HepG2 (cell line): ENCODE measurements at regions not wholly inside any gene's neighbourhood (a gene's known extent, or its start where the extent isn't known, plus 50 kb on each side); places are given as distances from the start of the nearest gene placed in this dataset.

Source experiments
- MAF1 ChIP-seq: sonication (generic); formaldehyde crosslinking; IDR thresholded peaks from 2 replicates; pipeline ENCODE4 v1.5.0; 2020; ENCODE audit warnings: missing genetic modification reagents, borderline replicate concordance
- NFIB ChIP-seq: sonication (generic); formaldehyde crosslinking; IDR thresholded peaks from 2 replicates; pipeline ENCODE4 v1.9.0; 2021; ENCODE audit warnings: missing genetic modification reagents, mild to moderate bottlenecking, borderline replicate concordance
- NR3C1 ChIP-seq: sonication (generic); formaldehyde crosslinking; IDR thresholded peaks from 2 replicates; pipeline ENCODE4 v1.4.0; 2020; ENCODE audit warnings: missing genetic modification reagents
- TBP ChIP-seq: sonication (generic); formaldehyde crosslinking; IDR thresholded peaks from 2 replicates; pipeline ENCODE4 v1.5.0; 2020; ENCODE audit warnings: missing genetic modification reagents
- ZNF607 ChIP-seq: sonication (generic); formaldehyde crosslinking; IDR thresholded peaks from 2 replicates; pipeline ENCODE4 v1.5.1; 2020; ENCODE audit warnings: missing genetic modification reagents, mild to moderate bottlenecking, borderline replicate concordance
- ZNF674 ChIP-seq: sonication (generic); formaldehyde crosslinking; IDR thresholded peaks from 2 replicates; pipeline ENCODE4 v1.5.0; 2020; ENCODE audit warnings: low read depth, mild to moderate bottlenecking, missing genetic modification reagents
- ZNF713 ChIP-seq: sonication (generic); formaldehyde crosslinking; IDR thresholded peaks from 2 replicates; pipeline ENCODE4 v1.4.0; 2020; ENCODE audit warnings: mild to moderate bottlenecking, missing genetic modification reagents
- TF ChIP-seq, protein P1 (sequence below): sonication (generic); formaldehyde crosslinking; IDR thresholded peaks from 2 replicates; pipeline ENCODE4 v1.4.0; 2020; ENCODE audit warnings: missing genetic modification reagents
- TF ChIP-seq, protein P2 (sequence below): sonication (generic); formaldehyde crosslinking; IDR thresholded peaks from 2 replicates; pipeline ENCODE4 v1.8.0; 2022; ENCODE audit warnings: low read depth, missing genetic modification reagents
- TF ChIP-seq, protein P3 (sequence below): sonication (generic); formaldehyde crosslinking; IDR thresholded peaks from 2 replicates; pipeline ENCODE4 v1.4.0; 2020; ENCODE audit warnings: missing genetic modification reagents
- TF ChIP-seq, protein P4 (sequence below): sonication (generic); formaldehyde crosslinking; IDR thresholded peaks from 2 replicates; pipeline ENCODE4 v1.8.1; 2023; ENCODE audit warnings: mild to moderate bottlenecking, moderate library complexity, missing genetic modification reagents
- TF ChIP-seq, protein P5 (sequence below): sonication (generic); formaldehyde crosslinking; conservative IDR thresholded peaks from 2 replicates; pipeline ENCODE4 v1.8.0; 2022; ENCODE audit warnings: low read depth, missing genetic modification reagents
- TF ChIP-seq, protein P6 (sequence below): sonication (generic); formaldehyde crosslinking; IDR thresholded peaks from 2 replicates; pipeline ENCODE4 v1.4.0; 2020; ENCODE audit warnings: missing genetic modification reagents, borderline replicate concordance

DNA sequence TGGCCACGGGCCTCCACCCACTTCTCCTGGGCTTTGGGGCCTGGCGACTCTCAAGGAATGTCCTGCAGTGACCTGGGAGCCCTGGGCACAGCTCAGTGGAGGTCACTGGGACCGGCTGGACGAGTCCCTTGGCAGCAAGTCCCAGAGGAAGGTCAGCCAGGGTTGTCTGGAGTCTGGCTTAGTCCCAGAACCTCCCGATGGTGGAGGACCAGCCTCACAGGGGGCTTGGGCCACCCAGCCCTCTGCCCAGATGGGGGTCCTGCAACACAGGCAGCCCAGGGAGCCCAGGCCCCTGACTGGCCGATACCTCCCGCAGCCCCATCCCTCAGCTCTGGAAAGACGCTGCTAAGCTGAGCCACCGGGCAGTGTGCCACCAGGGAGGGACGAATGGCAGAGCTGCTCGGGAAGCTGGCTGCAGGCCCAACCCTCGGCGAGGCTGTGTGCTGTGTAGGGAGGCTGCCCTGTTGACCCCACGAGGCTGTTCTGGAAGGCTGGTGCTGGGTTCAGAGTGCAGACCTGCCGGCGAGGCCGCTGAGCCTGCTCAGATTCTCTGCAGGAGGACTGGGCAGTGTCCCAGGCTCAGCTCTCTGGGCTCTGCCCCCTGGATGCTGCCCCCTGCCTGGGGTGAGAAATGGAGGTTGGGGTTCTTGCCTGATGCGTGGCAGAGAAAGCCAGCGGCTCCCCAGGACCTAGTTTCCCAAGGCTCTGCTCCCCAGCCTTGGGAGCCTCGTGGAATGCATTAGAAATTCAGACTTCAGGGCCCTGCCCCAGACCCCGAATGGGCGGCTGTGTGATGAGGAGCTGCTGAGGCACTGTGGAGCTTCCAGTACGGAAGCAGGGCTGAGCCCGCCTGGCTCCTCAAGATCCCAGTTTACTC lies 61.7 kb downstream of the ADRA2C start (continued):
- TF ChIP-seq, protein P1, sequence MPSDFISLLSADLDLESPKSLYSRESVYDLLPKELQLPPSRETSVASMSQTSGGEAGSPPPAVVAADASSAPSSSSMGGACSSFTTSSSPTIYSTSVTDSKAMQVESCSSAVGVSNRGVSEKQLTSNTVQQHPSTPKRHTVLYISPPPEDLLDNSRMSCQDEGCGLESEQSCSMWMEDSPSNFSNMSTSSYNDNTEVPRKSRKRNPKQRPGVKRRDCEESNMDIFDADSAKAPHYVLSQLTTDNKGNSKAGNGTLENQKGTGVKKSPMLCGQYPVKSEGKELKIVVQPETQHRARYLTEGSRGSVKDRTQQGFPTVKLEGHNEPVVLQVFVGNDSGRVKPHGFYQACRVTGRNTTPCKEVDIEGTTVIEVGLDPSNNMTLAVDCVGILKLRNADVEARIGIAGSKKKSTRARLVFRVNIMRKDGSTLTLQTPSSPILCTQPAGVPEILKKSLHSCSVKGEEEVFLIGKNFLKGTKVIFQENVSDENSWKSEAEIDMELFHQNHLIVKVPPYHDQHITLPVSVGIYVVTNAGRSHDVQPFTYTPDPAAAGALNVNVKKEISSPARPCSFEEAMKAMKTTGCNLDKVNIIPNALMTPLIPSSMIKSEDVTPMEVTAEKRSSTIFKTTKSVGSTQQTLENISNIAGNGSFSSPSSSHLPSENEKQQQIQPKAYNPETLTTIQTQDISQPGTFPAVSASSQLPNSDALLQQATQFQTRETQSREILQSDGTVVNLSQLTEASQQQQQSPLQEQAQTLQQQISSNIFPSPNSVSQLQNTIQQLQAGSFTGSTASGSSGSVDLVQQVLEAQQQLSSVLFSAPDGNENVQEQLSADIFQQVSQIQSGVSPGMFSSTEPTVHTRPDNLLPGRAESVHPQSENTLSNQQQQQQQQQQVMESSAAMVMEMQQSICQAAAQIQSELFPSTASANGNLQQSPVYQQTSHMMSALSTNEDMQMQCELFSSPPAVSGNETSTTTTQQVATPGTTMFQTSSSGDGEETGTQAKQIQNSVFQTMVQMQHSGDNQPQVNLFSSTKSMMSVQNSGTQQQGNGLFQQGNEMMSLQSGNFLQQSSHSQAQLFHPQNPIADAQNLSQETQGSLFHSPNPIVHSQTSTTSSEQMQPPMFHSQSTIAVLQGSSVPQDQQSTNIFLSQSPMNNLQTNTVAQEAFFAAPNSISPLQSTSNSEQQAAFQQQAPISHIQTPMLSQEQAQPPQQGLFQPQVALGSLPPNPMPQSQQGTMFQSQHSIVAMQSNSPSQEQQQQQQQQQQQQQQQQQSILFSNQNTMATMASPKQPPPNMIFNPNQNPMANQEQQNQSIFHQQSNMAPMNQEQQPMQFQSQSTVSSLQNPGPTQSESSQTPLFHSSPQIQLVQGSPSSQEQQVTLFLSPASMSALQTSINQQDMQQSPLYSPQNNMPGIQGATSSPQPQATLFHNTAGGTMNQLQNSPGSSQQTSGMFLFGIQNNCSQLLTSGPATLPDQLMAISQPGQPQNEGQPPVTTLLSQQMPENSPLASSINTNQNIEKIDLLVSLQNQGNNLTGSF: no peak
- TF ChIP-seq, protein P2, sequence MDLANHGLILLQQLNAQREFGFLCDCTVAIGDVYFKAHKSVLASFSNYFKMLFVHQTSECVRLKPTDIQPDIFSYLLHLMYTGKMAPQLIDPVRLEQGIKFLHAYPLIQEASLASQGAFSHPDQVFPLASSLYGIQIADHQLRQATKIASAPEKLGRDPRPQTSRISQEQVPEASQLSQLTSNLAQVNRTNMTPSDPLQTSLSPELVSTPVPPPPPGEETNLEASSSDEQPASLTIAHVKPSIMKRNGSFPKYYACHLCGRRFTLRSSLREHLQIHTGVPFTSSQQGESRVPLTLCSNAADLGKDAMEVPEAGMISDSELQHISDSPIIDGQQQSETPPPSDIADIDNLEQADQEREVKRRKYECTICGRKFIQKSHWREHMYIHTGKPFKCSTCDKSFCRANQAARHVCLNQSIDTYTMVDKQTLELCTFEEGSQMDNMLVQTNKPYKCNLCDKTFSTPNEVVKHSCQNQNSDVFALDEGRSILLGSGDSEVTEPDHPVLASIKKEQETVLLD: no peak
- TF ChIP-seq NR3C1 (CRISPR knock-in tag) (no peak), MAF1 (no peak), ZNF674 (CRISPR knock-in tag) (no peak; the same call in 1 of the 2 replicates), ZNF713 (CRISPR knock-in tag) (no peak), NFIB (CRISPR knock-in tag) (no peak), TBP (no peak), ZNF607 (CRISPR knock-in tag) (peak; percentile 85; the same call in 1 of the 2 replicates)
- TF ChIP-seq, protein P3, sequence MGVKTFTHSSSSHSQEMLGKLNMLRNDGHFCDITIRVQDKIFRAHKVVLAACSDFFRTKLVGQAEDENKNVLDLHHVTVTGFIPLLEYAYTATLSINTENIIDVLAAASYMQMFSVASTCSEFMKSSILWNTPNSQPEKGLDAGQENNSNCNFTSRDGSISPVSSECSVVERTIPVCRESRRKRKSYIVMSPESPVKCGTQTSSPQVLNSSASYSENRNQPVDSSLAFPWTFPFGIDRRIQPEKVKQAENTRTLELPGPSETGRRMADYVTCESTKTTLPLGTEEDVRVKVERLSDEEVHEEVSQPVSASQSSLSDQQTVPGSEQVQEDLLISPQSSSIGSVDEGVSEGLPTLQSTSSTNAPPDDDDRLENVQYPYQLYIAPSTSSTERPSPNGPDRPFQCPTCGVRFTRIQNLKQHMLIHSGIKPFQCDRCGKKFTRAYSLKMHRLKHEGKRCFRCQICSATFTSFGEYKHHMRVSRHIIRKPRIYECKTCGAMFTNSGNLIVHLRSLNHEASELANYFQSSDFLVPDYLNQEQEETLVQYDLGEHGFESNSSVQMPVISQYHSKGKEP (CRISPR knock-in tag): no peak
- TF ChIP-seq, protein P4, sequence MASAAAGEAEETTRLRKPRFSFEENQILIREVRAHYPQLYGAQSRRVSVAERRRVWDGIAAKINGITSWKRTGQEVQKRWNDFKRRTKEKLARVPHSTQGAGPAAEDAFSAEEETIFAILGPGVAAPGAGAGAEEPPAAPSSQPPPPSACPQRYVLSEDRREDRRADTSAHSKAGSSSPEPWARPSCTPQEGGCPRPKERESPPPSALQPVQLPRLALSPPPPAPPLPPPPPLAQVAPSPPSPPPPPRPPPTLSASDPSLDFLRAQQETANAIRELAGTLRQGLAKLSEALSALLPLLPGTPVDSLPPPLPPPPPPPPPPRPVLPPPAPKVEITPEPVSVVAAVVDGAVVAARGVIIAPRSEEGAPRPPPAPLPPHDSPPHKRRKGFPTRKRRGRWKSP (CRISPR knock-in tag): peak; percentile 82
- TF ChIP-seq, protein P5, sequence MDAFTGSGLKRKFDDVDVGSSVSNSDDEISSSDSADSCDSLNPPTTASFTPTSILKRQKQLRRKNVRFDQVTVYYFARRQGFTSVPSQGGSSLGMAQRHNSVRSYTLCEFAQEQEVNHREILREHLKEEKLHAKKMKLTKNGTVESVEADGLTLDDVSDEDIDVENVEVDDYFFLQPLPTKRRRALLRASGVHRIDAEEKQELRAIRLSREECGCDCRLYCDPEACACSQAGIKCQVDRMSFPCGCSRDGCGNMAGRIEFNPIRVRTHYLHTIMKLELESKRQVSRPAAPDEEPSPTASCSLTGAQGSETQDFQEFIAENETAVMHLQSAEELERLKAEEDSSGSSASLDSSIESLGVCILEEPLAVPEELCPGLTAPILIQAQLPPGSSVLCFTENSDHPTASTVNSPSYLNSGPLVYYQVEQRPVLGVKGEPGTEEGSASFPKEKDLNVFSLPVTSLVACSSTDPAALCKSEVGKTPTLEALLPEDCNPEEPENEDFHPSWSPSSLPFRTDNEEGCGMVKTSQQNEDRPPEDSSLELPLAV (CRISPR knock-in tag): no peak
- TF ChIP-seq, protein P6, sequence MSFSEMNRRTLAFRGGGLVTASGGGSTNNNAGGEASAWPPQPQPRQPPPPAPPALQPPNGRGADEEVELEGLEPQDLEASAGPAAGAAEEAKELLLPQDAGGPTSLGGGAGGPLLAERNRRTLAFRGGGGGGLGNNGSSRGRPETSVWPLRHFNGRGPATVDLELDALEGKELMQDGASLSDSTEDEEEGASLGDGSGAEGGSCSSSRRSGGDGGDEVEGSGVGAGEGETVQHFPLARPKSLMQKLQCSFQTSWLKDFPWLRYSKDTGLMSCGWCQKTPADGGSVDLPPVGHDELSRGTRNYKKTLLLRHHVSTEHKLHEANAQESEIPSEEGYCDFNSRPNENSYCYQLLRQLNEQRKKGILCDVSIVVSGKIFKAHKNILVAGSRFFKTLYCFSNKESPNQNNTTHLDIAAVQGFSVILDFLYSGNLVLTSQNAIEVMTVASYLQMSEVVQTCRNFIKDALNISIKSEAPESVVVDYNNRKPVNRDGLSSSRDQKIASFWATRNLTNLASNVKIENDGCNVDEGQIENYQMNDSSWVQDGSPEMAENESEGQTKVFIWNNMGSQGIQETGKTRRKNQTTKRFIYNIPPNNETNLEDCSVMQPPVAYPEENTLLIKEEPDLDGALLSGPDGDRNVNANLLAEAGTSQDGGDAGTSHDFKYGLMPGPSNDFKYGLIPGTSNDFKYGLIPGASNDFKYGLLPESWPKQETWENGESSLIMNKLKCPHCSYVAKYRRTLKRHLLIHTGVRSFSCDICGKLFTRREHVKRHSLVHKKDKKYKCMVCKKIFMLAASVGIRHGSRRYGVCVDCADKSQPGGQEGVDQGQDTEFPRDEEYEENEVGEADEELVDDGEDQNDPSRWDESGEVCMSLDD (CRISPR knock-in tag): no peak; the same call in 1 of the 2 replicates
